ENCODE measurements at regions not wholly inside any gene's neighbourhood (a gene's known extent, or its start where the extent isn't known, plus 50 kb on each side); places are given as distances from the start of the nearest gene placed in this dataset.
"Not testable (repeated sequence)": the region's sequence is repeated elsewhere in the genome, so short reads cannot be mapped to it uniquely, and the experiment has no call there.

DNA sequence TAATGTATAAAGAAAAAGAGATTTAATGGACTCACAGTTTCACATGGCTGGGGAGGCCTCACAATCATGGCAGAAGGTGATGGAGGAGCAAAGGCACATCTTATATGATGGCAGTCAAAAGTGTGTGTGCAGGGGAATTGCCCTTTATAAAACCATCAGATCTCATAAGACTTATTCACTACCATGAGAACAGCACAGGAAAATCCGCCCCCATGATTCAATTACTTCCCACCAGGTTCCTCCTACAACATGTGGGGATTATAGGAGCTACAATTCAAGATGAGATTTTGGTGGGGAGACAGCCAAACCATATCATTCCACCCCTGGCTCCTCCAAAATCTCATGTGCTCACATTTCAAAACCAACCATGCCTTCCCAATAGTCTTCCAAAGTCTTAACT is 82.5 kb upstream of the ANKRD1 start:
- not testable (repeated sequence) for DNase-seq (ENCODE audit: low read depth)

DNA sequence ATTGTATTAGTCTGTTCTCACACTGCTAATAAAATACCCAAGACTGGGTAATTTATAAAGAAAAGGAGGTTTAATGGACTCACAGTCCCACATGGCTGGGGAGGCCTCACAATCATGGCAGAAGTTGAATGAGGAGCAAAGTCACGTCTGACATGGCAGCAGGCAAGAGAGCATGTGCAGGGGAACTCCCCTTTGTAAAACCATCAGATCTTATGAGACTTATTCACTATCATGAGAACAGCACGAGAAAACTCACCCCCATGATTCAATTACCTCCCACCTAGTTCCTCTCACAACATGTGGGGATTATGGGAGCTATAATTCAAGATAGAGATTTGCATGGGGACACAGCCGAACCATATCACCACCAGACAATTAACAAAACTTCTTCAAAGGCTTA is 84.4 kb upstream of the ANKRD1 start:
- not testable (repeated sequence) for DNase-seq (ENCODE audit: low read depth)

DNA sequence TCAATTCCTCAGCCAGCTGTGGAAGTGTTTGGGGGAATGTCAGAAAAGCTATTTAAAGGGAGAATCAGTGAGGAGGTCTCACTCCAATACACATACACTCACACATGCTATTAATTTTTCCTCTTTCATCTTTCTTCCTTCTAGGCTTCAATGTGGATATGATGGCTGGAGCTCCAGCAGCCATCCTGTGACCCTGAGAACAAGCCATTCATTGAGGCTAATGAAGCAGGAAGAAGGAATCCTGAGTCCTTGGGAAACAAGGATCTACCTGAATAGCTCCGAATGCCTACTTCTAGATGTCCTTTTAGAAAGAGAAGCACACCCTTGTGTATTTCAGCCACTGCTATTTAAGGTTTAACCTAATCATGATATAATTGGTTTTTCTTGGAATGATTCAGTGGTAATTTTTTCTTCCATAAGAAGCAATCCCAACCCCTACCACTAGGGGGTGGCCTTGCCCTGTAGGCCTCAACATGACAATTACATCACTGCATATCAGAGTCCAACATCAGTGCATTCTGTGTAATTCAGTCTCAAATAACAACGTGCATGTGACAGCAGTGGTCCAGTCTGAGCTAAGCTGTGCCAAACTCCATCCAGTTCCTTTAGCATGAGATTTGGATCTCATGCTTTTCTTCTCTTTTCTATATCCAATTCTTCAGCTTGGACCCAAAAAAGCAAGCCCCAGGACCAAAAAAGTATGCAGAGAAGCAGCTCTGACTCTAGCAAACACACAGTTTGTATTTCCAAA is 85.3 kb upstream of the ANKRD1 start:
- peak; percentile 36 for DNase-seq (ENCODE audit: low read depth)

DNA sequence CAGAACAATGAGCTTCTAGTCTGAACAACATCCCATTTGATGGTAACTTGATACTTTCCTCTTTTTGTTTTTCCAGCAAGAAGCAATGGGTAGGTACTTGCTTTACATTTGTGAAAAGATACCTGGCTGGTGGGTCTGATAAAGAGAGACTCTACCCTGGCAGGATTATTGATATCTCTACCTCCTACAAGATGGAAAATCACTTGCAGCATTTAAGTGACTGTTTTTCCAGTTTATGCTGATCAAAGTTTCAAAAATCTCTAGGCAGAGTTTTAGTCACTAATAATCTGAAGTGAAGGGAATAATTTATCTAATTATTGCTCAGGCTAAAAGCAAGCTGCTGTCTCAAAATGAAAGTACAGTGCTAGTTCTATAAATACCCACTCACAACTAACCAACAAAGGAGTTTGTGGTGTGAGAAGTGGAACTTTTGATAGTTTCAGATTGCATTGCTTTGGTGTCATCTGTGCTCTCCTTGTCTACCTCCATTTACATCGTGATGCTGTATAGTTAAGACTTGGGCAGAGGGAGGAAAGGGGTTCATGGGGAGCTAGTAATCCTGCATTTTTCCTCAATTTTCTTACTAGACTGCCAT is 86.0 kb upstream of the ANKRD1 start:
- no peak for DNase-seq (ENCODE audit: low read depth)

DNA sequence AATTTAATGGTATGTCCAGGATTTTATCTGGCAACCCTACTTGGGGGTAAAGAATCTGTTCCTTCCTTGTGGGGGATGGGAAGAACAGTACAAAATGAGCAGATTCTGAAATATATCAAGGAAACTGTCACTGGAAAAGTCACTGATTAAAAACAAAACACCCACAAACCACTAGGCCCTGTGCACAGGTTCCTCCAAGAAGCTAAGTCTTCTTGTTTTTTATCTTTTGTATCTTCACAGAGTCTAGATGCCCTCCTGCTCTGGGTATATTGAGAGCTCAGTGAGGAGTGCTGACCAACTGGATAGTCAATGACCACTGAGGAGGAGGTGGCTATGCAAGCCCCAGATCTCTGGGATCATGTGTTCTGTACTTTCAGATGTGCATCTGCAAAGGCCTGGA is 86.8 kb upstream of the ANKRD1 start:
- DNase-seq (ENCODE audit: low read depth) = no peak

DNA sequence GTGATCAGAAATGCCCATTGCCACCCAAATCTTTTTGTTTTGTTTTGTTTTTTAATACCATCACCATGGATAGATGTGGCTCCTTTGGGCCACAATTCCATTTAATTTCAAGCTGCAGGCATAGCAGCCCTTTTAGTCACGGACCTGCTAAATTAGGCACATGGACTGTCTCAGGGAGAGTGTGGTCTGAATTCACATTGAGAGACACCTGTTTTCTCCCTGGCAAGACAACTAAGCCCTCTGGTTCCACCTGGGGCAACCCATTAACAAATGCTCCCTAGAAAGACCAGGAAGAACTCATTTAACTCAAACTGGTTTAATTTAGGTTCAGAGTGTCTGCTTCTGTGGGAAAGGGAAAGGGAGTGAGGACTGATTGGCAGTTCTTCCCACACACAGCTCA is 88.2 kb upstream of the ANKRD1 start:
- DNase-seq (ENCODE audit: low read depth) = no peak

DNA sequence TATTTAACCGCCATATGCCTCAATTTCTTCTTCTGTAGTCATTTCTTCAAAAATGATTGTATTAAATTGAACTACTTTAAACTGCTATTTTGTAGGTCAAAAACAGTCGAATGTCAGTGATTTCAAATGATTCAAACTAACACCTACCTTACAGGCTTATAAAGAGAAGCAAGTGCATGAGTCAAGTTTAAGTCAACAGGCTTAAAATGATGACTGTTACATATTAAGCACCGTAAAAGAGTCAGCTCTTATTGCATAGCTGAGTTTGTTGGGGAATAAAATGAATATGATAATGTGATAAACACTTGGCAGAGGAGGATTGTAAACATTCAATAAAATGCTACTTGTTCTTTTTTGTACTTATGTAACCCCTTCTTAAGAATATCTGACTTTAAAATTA is 90.1 kb upstream of the ANKRD1 start:
- no peak for DNase-seq (ENCODE audit: low read depth)

DNA sequence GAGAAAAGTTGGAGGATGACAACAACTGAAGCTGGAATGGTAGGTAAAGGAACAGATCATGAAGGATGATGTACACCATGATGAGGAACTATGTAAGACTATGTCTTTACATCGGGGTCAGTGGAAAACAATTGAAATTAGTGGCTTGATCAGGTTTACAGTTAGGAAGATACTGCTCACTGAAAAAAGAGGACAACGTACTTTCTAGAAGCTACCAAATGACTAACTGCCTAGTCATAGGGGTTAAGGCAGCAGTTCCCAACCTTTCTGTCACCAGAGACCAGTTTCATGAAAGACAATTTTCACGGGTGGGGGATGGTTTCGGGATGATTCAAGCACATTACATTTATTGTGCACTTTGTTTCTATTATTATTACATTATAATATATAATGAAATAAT is 91.6 kb upstream of the ANKRD1 start:
- DNase-seq (ENCODE audit: low read depth) = no peak

DNA sequence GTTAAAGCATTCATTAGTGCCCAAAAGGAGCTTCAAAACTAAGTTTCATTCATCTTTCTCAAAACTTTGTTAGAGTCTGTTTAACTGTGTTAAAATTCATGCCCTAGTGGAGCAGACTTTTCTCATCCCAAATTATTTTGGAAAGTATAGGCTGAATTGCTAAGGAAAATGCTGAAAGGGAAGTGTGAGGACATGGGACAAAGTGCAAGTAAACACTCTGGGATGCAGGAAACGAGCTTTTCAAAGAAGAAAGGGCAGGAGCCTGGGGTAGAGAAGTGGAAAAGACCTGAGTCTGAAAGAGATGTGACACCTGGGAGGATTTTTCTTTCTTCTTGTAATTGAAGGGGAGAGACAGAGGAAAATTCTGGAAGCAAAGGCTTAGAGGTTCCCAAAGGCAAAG is 93.1 kb upstream of the ANKRD1 start:
- no peak for DNase-seq (ENCODE audit: low read depth)

DNA sequence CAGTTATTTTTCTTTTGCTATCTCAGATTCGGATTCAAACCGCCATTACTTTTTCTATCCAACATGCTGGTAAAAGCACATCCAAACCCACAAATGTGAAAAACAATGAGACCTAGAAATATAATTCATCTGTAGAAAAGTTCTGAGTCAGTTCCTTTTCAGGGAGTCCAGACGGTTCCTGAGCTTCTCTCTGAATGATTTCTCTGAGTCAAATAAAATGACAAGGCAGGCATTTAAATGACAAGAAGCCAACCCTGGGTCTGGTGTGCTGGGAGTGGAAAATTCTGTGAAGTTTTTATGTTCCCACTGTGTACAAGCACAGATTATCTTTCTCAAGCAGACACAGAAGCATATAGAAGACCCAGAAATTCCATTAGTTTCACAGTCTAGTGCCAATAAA is 96.3 kb upstream of the ANKRD1 start:
- DNase-seq (ENCODE audit: low read depth) = no peak

DNA sequence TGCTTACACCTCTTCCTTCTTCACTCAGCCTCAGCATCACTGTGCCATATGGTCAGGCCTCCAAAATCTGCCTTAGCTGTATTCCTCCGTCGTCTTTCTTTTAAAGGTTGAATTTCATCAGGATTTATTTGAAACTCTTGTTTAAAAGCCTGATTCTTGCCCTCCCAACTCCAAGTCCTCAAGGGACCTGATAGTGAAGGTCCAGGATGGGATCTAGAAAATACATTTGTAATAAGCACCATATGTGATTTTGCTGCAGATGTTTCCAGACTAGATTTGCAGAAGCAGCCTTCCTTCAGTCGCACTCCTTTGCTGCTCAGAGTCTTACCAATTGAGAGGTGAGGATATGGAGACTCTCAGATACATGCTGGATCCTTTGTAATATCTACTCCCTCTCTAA is 101.0 kb upstream of the ANKRD1 start:
- DNase-seq (ENCODE audit: low read depth) = no peak

DNA sequence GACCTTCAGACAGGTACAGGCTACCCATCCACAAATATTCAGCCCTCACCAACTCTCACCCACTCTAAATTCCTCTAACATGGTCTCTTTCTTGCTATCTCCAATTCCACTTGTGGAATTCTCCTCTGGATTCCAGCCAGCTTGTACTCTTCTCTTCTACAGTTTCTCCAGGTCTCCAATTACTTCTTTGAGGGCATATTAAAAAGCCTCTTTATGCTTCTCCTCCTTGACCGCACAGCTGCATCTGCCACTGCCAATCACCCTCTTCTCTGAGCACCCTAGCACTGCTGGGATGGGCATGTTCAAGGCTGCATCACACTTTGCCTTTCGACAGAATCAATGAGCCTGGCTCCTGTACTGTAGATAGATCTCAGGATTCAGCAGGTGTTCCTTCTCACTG is 101.5 kb upstream of the ANKRD1 start:
- no peak for DNase-seq (ENCODE audit: low read depth)

DNA sequence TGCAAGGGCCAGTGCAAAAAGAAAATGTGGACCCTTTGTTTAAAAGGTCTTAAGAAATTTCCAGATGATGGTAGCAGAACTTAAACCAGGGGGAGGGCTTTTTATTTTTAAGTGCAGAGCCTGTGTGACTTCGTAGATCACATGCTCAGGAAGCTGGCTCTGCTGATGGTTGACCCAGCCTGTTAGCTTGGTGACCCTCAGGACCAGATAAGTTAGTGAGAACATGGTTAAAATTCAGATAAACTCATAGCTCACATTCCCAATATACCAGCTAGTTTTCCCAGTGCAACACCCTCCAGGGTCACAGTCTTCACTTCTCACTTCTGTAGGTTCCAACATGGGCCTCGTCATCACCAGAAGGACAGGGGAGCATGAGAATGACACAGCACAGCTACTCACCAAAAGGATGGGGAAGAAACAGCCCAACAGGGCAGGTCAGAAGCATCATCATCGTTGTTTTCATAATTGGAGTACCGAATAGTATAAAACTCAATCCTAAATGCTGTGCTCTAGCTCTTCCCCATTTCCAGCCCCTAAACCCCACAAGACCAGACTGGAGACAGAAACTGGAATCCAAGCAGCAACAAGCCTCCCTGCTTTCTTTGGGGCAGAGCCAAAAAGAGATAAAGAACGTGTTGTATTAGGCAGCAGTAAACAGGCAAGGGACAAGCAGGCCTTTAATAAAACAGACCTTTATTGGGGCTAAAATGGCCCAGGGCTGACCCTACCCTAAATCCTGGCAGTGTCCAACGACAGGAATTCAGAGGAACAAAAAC is 102.2 kb upstream of the ANKRD1 start:
- no peak for DNase-seq (ENCODE audit: low read depth)

DNA sequence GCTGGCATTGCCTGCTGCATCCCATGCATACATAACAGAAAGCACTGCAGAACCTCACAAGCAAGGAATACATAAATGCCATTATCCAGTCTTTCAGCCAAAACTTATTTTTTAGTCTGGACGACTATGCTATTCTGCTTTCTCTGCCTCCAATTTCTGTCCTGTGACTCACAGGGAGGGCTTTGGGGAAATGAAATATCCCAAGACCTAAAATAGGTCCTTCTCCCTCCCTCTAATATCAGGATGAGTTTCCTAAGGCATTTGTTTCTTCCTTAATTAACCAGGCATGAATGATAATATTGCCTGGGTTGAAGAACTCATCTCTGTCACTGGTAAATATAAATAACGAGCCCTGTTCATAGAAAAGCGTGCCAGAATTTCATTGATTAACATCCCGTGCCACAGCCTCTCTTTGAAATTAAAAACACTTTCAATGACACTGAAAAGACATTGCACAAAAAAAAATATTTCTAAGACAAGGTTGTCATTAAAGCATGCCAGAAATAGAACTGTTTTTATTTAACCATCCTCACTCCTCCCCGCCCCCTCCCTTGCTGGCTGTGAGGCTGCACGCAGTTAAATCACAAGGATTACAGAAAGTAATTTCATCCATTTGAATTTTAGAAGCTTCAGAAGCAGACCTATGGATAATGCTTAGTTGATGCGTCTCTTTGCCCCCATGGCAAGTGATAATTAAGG is 103.0 kb upstream of the ANKRD1 start:
- no peak for DNase-seq (ENCODE audit: low read depth)

DNA sequence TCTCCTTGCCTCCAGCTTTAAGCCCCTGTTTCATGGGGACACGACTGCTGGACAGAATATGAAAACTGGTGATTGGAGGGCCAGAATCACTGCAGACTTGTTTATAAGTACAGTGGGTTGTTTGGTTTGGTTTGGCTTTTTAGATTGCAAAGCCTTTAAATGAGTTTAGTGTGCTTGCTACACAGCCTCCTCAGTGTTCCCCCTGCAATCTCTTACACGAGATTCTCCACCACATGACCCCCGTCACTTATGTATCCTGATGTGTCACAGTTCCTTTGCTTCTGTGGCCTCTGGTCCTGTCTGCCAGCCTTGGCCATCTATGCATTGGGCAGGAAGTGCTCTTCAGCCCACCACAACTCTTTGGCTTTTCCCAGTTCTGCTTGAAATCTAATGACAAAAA is 103.7 kb upstream of the ANKRD1 start:
- no peak for DNase-seq (ENCODE audit: low read depth)

DNA sequence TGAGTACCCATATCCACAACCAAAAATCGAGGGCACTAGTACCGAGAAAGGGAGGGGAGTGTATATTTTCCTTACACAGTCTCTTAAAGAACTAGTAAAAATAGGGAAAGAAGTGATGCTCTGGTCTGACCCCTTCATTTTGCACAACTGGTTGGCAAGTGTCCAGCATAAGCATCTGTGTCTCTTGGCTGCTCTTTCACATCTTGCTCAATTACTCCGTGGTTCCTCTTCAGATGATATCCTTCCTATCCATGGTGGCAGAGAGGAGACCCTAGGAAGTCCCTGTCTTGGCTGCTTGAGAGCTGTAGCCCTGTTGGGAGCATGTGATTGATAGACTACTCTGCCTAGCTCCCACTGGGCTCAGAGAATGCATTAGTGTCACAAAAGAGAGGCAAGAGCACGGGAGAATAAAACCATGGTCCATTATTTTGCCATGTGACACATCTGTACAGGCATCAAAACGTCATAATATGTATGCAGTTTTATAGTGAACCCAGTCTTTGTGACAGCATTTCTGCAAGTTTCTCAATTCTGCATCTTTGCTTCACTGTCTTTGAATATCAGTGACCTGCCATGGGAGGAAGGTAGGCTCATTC is 111.8 kb upstream of the ANKRD1 start:
- no peak for DNase-seq (ENCODE audit: low read depth)

DNA sequence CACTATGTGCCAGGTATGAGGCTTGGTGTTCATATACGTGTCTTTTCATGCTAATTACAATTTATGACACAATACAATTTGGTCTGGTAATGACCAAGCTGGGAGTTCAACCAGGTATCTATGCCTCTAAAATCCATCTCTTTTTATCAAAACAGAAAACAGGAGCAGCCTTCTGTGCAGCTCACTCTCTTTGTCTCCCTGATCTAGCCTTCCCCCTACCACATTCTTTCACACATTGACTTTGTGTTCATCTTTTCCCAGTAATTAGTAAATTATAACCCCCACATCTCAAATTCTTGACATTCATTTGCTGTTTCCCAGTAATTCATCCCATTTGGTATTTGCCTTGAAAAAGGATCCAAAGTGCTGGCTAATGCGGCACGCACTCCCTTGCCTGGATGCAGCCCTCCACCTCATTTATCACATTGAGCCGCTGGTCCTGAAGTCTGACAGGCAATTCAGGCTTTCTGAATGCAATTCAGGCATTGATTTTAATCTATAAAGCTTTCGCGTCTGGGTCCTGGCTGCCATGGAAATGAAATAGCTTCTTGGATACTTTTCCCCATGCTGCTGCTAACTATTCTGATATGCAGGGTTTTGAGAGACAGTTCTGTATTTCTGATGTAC is 112.5 kb upstream of the ANKRD1 start:
- no peak for DNase-seq (ENCODE audit: low read depth)

DNA sequence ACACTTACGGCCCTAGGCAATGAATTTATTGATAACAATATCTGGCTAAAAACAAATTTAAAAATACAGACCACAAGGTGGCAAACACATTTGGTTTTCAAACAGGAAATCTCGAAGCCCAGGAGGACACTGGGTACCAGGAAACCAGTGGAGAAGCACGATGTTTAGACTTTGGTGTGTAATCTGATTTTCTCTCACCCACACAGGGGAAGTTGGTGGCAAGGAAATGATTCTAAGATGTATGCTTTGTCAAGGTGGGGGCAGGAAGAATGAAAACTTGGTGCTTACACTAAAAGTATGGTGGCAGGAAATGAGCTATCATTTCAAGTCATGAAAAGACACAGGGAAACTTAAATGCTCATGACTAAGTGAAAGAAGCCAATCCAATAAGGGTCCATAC is 113.2 kb upstream of the ANKRD1 start:
- DNase-seq (ENCODE audit: low read depth) = no peak

DNA sequence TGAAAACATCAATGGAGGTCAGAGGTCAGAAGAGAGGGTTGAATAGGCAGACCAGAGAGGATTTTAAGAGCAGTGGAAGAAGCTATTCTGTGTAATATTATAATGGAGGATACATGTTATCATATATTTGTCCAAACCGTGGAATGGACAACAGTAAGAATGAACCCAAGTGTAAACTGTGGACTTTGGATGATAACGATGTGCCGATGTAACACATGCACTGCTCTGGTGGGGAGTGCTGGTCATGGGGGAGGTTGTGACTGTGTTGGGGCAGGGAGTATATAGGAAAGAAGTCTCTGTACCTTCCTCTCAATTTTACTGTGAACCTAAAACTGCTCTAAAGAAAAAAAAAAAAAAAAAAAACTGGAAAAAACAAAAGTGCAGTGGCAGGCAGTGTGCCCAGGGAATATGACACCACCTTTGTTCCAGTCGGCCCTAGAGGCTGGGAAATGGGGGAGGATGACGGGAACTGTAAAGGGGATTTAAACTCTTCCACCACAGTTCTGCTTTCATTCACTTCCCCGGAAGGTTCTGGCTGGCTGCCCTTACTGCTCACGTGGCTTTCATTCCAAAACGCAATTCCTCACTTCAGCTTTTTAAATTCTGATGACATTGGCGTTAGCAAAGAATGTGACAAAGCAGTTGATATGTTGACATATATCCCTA is 113.7 kb upstream of the ANKRD1 start:
- DNase-seq (ENCODE audit: low read depth) = no peak

DNA sequence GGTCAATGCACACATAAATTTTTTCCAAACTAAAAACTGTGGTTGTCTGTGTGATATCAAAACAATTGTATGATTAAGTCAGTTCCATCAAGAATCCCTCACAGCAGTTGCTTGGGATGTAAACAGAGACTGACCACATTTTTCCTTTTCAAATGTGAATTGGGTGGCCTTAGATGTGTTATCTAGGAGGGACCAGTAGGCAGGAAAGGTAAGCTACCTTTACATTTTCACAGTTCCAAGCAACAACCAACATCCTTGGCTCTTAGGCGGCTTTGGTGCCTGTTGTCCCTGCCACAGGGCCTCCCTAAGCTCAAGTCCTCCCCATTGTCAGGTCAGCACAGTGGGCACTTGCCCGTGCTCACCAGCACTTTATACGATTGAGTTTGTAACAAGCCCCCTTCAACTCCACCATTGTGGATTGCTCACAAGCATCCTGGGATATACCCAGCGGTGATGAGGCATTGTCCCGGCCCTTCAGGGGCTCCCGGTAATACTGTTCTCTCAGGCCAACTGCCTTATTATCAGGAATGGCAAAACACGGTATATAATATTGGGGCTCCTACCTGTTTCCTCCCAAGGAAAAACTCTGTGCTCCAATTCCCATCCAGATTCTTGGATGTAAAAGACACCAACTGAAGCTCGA is 114.9 kb upstream of the ANKRD1 start:
- DNase-seq (ENCODE audit: low read depth) = no peak
